GM13976 (cell line): ENCODE measurements at regions not wholly inside any gene's neighbourhood (a gene's known extent, or its start where the extent isn't known, plus 50 kb on each side); places are given as distances from the start of the nearest gene placed in this dataset.

Experiments used
- DNase-seq: peaks from one replicate; pipeline ENCODE4 v3.0.0; 2012; ENCODE audit warnings: low spot score
- in situ Hi-C: fragments of 300-500 bp; cut with MboI; formaldehyde crosslinking; loops from one replicate; pipeline ENCODE4 v1.12.0; 2022; ENCODE audit warnings: low sequenced_read_pairs, mixed read lengths, inconsistent platforms; ENCODE audit not compliant: unreplicated experiment
- TF ChIP-seq, protein P1 (sequence below): IDR thresholded peaks from 2 replicates; pipeline ENCODE4 v1.5.1; 2012; ENCODE audit warnings: borderline replicate concordance, mild to moderate bottlenecking; ENCODE audit not compliant: insufficient read depth; ENCODE audit errors: extremely low read depth, missing control alignments, control extremely low read depth

DNA sequence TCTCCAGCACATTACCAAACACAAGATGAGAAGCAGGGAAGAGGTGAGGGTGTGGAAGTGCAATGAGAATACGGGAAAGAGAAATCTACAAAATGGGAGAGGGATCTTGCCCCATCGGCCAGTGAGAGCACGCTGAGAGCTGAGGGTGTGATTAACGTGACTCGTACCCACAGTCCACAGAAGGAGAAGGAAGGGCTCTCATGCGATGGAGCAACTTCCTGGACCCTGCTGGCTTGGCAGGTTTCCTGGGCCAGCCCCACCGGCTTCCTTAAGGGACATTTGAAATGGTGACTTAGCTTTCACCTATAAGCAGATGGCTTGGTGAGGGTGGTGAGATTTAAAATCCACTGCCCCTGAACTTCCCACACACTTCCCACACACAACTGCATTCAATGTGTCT lies 740.1 kb downstream of the UQCRFS1 start:
- TF ChIP-seq, protein P1, sequence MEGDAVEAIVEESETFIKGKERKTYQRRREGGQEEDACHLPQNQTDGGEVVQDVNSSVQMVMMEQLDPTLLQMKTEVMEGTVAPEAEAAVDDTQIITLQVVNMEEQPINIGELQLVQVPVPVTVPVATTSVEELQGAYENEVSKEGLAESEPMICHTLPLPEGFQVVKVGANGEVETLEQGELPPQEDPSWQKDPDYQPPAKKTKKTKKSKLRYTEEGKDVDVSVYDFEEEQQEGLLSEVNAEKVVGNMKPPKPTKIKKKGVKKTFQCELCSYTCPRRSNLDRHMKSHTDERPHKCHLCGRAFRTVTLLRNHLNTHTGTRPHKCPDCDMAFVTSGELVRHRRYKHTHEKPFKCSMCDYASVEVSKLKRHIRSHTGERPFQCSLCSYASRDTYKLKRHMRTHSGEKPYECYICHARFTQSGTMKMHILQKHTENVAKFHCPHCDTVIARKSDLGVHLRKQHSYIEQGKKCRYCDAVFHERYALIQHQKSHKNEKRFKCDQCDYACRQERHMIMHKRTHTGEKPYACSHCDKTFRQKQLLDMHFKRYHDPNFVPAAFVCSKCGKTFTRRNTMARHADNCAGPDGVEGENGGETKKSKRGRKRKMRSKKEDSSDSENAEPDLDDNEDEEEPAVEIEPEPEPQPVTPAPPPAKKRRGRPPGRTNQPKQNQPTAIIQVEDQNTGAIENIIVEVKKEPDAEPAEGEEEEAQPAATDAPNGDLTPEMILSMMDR, result no peak
- DNase-seq, result no peak
- in situ Hi-C loops, result no loop called here

DNA sequence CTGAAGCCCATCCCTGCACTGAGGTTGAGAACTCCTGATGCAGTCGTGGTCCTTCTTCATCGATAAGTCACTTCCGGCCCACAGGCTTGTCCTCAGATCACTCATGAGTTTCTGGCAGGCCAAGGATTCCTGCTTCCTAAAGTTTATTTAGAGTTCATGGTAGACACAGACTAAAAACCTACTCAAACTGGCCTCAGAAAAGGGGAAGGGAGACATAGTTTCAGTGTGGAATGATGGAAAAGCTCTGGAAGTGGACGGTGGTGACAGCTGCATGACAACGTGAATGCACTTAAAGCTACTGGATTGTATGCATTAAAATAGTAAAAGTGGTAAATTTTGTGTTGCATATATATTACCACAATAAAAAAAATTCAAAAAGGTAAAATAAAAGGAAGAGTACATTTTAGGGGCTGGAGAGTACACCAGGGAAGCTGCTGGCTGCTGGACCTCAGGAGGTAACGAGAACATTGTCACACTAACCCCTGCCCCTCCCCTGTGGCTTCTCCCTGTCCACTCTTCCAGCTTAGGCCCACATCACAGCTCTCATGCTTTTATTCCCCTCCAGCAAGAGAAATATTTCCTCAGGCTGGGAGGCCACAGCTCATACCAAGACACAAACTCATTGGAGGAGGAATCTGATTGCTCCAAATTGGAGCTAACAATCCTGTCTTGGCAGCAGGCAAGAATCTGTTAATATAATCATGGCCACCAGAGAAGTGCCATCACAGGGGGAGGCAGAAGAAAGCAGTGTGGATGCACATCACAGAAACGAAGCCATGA lies 741.0 kb downstream of the UQCRFS1 start:
- in situ Hi-C loops, result no loop called here

DNA sequence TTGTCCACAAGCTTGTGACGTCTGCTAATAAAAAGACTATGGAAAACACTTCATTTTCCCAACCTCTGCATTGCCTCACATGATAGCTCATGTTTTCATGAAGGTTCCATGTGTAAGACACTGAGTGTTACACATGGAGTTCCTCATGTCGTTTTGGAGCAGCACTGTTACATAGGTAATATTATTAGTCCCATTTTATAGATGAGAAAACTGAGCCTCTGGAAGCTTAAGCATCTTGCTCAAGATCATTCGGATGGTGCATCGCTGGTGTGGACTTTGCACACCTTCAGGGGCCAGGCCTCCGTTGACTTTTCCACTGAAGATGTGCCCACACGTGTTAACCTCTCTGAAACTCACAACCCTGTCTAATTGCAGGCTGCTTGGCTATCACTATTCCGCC lies 743.4 kb downstream of the UQCRFS1 start:
- DNase-seq, result no peak
- TF ChIP-seq, protein P1, result no peak
- in situ Hi-C loops, result no loop called here

More for the DNA sequence above, 741.0 kb downstream of the UQCRFS1 start:
- DNase-seq, result no peak
- TF ChIP-seq, protein P1, result no peak

DNA sequence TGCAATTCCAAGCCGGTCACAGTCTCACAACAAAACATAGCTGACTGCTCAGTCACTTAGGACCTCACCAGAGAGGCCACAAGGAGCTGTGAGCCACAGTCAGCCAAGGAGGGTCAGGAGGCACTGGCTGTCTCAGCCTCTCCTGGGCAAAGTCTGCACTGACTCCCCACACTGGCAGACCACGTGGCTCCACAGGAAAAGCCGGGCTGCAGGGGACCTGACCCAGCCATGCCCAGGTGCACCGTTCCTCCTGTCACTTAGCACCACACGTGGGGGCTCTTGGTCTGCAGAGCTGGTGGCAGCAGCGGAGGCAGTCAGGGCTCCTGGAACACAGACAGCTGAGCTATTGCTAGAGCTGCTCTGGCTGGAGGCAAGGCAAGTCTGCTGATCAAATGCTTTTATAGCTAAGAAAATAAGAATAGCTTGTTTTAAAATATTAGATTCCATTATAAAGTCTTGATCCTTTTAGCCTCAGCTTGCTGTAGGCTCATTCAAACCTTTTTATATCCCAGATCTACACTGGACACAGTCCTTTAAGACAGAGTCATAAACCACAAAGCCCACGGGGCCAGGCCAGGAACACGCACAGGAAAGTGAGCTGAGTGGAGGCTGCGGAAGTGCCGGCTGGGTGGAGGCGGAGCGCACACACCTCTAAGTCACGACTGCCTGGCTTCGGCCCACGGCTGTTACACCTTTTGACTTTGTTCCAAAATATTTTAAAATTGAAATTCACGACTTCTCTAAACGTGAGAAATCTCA lies 744.1 kb downstream of the UQCRFS1 start:
- DNase-seq, result no peak
- TF ChIP-seq, protein P1, result no peak
- in situ Hi-C loops, result no loop called here

DNA sequence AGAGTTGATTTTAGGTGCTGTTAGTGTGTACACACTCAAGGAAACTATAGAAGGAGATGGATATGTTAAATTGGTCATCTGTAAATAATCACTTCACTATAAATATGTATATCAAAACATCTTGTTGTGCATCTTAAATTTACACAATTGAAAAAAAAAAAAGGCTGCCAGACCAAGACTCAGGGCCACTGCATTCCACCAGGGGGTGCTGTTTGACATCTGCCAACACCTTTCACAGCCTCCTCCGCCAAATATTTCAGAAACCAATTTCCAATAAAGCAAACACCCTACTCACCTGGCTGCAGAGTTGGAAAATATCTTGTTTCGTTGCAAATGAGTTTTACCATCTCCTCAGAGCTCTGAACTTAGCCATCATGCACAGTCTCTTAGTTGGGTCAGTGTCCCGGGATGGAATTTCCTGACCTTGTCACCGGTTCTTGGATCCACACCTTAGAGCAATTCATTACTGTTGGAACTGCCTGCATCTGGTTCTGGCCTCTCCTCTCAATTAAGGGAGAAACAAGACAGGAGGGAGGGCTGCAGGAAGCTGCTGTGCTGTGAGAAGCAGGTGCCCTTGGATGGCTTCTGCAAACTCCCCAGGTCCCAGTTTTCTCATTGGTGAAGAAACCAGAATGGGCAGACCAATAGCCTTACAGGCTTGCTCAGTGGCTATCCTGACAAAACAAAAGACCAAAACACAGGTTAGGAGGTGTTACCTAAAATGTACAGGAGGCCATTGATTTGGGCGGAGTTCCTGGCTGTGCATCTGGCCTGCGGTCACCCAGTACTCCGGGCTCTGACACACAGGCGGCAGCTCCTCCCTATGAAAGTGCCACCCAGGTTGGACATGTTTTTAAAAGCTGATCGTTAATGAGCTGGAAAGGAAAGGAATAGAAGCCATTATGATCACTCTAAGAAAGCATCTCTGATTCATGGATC lies 746.6 kb downstream of the UQCRFS1 start:
- TF ChIP-seq, protein P1, result peak; percentile 29
- peak; percentile 58 for DNase-seq
- in situ Hi-C loops, result no loop called here

DNA sequence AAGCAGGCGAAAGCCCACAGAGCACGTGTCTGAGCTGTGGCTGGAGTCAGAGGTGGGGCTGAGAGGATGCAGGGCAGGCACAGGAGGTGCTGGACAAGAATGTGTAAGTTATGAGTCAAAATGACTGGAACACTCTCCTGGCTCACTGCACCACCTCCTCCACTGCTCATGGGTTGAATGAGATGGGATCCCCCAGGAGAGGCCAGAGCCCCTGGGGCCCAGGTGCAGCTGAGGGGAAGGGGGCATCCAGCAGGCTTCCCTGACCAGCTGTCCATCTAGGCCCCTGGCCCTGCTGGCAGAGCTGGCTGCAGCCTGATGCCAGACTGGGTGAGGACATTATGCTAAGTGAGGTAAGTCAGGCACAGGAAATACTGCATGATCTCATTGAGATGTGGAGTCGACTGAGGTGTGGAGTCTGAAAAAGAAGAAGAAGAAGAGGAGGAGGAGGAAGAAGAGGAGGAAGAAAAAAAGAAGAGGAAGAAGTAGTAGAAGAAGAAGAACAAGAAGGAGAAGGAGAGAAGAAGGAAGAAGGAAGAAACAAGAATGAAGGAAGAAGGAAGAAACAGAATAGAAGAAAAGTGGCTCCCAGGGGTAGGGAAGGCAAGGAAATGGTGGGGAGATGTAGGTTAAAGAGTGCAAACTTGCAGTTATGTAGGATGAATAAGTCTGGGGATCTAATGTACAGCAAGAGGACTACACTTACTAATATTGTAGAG lies 747.4 kb downstream of the UQCRFS1 start:
- no peak for DNase-seq
- in situ Hi-C loops, result no loop called here

More for the DNA sequence above, 747.4 kb downstream of the UQCRFS1 start:
- TF ChIP-seq, protein P1, result no peak
